Neural cell (in vitro differentiated cells): ENCODE measurements at regions not wholly inside any gene's neighbourhood (a gene's known extent, or its start where the extent isn't known, plus 50 kb on each side); places are given as distances from the start of the nearest gene placed in this dataset.

Source experiments
- H2AFZ ChIP-seq: fragments of 200-600, 300-800 bp; sonication (generic), shearing (Covaris generic); 2 replicates; pipeline ENCODE4 v1.6.0; 2014; ENCODE audit warnings: low read depth, mild to moderate bottlenecking, antibody characterized with exemption, low read length, moderate library complexity
- H3F3A ChIP-seq: fragments of 200-600 bp; shearing (Covaris generic); 2 replicates; pipeline ENCODE4 v1.6.1; 2016; ENCODE audit warnings: mild to moderate bottlenecking, moderate library complexity, mixed read lengths, antibody characterized with exemption, low read length; ENCODE audit not compliant: insufficient read depth, poor library complexity, severe bottlenecking
- H3K27ac ChIP-seq: fragments of 200-600, 300-800 bp; sonication (generic), shearing (Covaris generic); 2 replicates; pipeline ENCODE4 v1.5.1; 2014; ENCODE audit warnings: mild to moderate bottlenecking, low read length, moderate library complexity
- H3K27me3 ChIP-seq: fragments of 300-800, 200-600 bp; sonication (generic), shearing (Covaris generic); 2 replicates; pipeline ENCODE4 v1.6.0; 2014; ENCODE audit warnings: mild to moderate bottlenecking, low read depth, low read length, moderate library complexity; ENCODE audit not compliant: insufficient read depth
- H3K36me3 ChIP-seq: fragments of 300-800, 200-600 bp; sonication (generic), shearing (Covaris generic); 2 replicates; pipeline ENCODE4 v1.5.1; 2014; ENCODE audit warnings: mild to moderate bottlenecking, antibody characterized with exemption, low read length, moderate library complexity; ENCODE audit not compliant: insufficient read depth
- H3K4me2 ChIP-seq: fragments of 300-800, 200-600 bp; sonication (generic), shearing (Covaris generic); 2 replicates; pipeline ENCODE4 v1.6.0; 2014; ENCODE audit warnings: mild to moderate bottlenecking, low read length
- H3K4me3 ChIP-seq: fragments of 300-800, 200-600 bp; sonication (generic), shearing (Covaris generic); 2 replicates; pipeline ENCODE4 v1.5.1; 2014; ENCODE audit warnings: mild to moderate bottlenecking, low read length, moderate library complexity
- H3K79me2 ChIP-seq: fragments of 200-600 bp; shearing (Covaris generic); replicated peaks from 2 replicates; pipeline ENCODE4 v1.6.0; 2014; ENCODE audit warnings: mild to moderate bottlenecking, low read length, moderate library complexity; ENCODE audit not compliant: insufficient read depth
- H3K9ac ChIP-seq: fragments of 300-800, 200-600 bp; sonication (generic), shearing (Covaris generic); 2 replicates; pipeline ENCODE4 v1.6.1; 2016; ENCODE audit warnings: mild to moderate bottlenecking, low read length, mixed read lengths
- H3K9me2 ChIP-seq: fragments of 200-600 bp; shearing (Covaris generic); 2 replicates; pipeline ENCODE4 v1.6.1; 2016; ENCODE audit warnings: mild to moderate bottlenecking, low read length, mixed read lengths; ENCODE audit not compliant: insufficient read depth
- H3K9me3 ChIP-seq: fragments of 200-600, 300-800 bp; sonication (generic), shearing (Covaris generic); 2 replicates; pipeline ENCODE4 v1.6.1; 2016; ENCODE audit warnings: mild to moderate bottlenecking, mixed run types, low read length, moderate library complexity, mixed read lengths
- H4K20me1 ChIP-seq: fragments of 200-600 bp; shearing (Covaris generic); 2 replicates; pipeline ENCODE4 v1.6.1; 2016; ENCODE audit warnings: mild to moderate bottlenecking, mixed run types; ENCODE audit not compliant: insufficient read depth
- CTCF ChIP-seq: fragments of 450-650 bp; IDR thresholded peaks from 2 replicates; pipeline ENCODE4 v1.5.1; 2014; ENCODE audit warnings: antibody characterized with exemption, mild to moderate bottlenecking, moderate library complexity; ENCODE audit not compliant: poor library complexity, severe bottlenecking
- EP300 ChIP-seq: fragments of 450-650 bp; conservative IDR thresholded peaks from 2 replicates; pipeline ENCODE4 v1.6.1; 2014; ENCODE audit warnings: antibody characterized with exemption, mild to moderate bottlenecking, moderate library complexity; ENCODE audit not compliant: poor library complexity, severe bottlenecking
- EZH2 ChIP-seq: fragments of 200-600, 300-800 bp; shearing (Covaris generic), sonication (generic); IDR thresholded peaks from 2 replicates; pipeline ENCODE4 v1.6.1; 2014; ENCODE audit warnings: antibody characterized with exemption, low read length, borderline replicate concordance, mild to moderate bottlenecking; ENCODE audit not compliant: insufficient read depth, poor library complexity, severe bottlenecking
- MXI1 ChIP-seq: fragments of 450-650 bp; conservative IDR thresholded peaks from 2 replicates; pipeline ENCODE4 v1.6.1; 2014; ENCODE audit warnings: antibody characterized with exemption, mild to moderate bottlenecking; ENCODE audit not compliant: poor library complexity, severe bottlenecking
- POLR2AphosphoS5 ChIP-seq: IDR thresholded peaks from 2 replicates; pipeline ENCODE4 v1.6.1; 2012
- RAD21 ChIP-seq: fragments of 450-650 bp; conservative IDR thresholded peaks from 2 replicates; pipeline ENCODE4 v1.6.1; 2014; ENCODE audit warnings: antibody characterized with exemption, mild to moderate bottlenecking, moderate library complexity
- SMC3 ChIP-seq: fragments of 450-650 bp; conservative IDR thresholded peaks from 2 replicates; pipeline ENCODE4 v1.6.1; 2014; ENCODE audit warnings: antibody characterized with exemption, mild to moderate bottlenecking, moderate library complexity; ENCODE audit not compliant: poor library complexity
- TAF1 ChIP-seq: IDR thresholded peaks from 2 replicates; pipeline ENCODE4 v1.6.1; 2012; ENCODE audit warnings: low read depth
- TF ChIP-seq, protein P1 (sequence below): IDR thresholded peaks from 2 replicates; pipeline ENCODE4 v1.6.1; 2012; ENCODE audit warnings: borderline replicate concordance

DNA sequence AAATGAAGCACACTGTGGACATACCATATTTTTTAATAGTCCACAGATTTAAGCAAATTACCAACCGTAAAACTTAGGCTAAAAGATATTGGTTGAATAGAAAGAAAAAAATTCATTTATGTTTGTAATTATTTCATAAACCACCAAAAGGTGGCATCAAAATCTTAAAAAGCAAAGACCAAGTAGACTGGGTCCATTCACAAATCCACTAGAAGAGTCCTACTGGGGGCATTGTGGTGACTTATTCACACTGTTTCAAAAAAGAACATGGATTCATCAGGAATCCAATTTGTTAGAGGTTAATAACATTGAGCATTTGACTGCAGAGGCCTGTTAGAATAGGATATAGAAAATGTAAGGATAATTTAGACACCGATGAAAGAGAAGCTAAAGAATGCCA is 194.9 kb upstream of the KYNU start:
- H3K79me2 ChIP-seq: no peaks in the 10 kb centered on the region
- no peak overlapping the region for H2AFZ ChIP-seq
- H4K20me1 ChIP-seq: no peaks in the 10 kb centered on the region
- H3K4me2 ChIP-seq: no peak overlapping the region
- no peaks in the 10 kb centered on the region for H3K27me3 ChIP-seq
- no peaks in the 10 kb centered on the region for H3K9me3 ChIP-seq
- no peak overlapping the region for H3K27ac ChIP-seq
- no peak overlapping the region for H3K4me3 ChIP-seq
- H3K9me2 ChIP-seq: no peaks in the 10 kb centered on the region
- TF ChIP-seq EZH2: no peak
- TF ChIP-seq TAF1: no peak
- no peak for TF ChIP-seq POLR2AphosphoS5
- no peak for TF ChIP-seq EP300
- TF ChIP-seq RAD21: no peak
- TF ChIP-seq MXI1: no peak
- TF ChIP-seq SMC3: peak; percentile 13
- TF ChIP-seq, protein P1, sequence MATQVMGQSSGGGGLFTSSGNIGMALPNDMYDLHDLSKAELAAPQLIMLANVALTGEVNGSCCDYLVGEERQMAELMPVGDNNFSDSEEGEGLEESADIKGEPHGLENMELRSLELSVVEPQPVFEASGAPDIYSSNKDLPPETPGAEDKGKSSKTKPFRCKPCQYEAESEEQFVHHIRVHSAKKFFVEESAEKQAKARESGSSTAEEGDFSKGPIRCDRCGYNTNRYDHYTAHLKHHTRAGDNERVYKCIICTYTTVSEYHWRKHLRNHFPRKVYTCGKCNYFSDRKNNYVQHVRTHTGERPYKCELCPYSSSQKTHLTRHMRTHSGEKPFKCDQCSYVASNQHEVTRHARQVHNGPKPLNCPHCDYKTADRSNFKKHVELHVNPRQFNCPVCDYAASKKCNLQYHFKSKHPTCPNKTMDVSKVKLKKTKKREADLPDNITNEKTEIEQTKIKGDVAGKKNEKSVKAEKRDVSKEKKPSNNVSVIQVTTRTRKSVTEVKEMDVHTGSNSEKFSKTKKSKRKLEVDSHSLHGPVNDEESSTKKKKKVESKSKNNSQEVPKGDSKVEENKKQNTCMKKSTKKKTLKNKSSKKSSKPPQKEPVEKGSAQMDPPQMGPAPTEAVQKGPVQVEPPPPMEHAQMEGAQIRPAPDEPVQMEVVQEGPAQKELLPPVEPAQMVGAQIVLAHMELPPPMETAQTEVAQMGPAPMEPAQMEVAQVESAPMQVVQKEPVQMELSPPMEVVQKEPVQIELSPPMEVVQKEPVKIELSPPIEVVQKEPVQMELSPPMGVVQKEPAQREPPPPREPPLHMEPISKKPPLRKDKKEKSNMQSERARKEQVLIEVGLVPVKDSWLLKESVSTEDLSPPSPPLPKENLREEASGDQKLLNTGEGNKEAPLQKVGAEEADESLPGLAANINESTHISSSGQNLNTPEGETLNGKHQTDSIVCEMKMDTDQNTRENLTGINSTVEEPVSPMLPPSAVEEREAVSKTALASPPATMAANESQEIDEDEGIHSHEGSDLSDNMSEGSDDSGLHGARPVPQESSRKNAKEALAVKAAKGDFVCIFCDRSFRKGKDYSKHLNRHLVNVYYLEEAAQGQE: no peak
- H3F3A ChIP-seq: no peaks in the 10 kb centered on the region
- H3K36me3 ChIP-seq: no peaks in the 10 kb centered on the region
- no peak overlapping the region for H3K9ac ChIP-seq

GRCh38 chr2:142681952-142682351 is 195.5 kb upstream of the KYNU start:
- Histone ChIP-seq H3K4me2 (no peak overlapping the region), H3K9ac (no peak overlapping the region), H3F3A (no peaks in the 10 kb centered on the region), H3K79me2 (no peaks in the 10 kb centered on the region), H3K36me3 (no peaks in the 10 kb centered on the region), H2AFZ (no peak overlapping the region), H3K9me3 (no peaks in the 10 kb centered on the region), H3K27ac (no peak overlapping the region), H3K9me2 (no peaks in the 10 kb centered on the region), H3K4me3 (no peak overlapping the region), H4K20me1 (no peaks in the 10 kb centered on the region), H3K27me3 (no peaks in the 10 kb centered on the region)
- TF ChIP-seq, protein P1: no peak
- no peak for TF ChIP-seq TAF1
- TF ChIP-seq POLR2AphosphoS5: no peak
- no peak for TF ChIP-seq MXI1
- TF ChIP-seq CTCF: no peak
- no peak for TF ChIP-seq RAD21
- TF ChIP-seq SMC3: no peak
- TF ChIP-seq EZH2: no peak
- TF ChIP-seq EP300: no peak
